ENCODE measurements at regions not wholly inside any gene's neighbourhood (a gene's known extent, or its start where the extent isn't known, plus 50 kb on each side); places are given as distances from the start of the nearest gene placed in this dataset.
"Not testable (repeated sequence)": the region's sequence is repeated elsewhere in the genome, so short reads cannot be mapped to it uniquely, and the experiment has no call there.

DNA sequence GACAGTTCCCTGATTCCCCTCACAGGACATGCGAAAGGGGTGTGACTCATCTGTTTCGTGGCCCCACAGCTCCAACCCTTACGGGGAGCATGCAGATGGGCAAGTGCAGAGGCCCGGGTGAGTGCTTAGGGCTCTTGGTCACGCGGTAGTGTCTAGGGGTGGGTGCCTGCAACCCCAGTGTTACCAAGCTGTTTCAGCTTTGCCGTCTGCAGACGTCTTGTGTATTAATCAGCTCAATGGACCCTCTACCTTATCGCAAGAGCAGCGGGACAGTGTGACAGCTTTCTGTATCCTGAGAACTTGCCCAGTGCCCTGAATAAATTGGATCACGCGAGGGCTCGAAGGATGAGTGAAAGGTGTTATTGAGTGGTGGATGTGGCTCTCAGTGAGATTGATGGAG, 816.4 kb upstream of the ANO3 start:
- DNase-seq, result no peak

DNA sequence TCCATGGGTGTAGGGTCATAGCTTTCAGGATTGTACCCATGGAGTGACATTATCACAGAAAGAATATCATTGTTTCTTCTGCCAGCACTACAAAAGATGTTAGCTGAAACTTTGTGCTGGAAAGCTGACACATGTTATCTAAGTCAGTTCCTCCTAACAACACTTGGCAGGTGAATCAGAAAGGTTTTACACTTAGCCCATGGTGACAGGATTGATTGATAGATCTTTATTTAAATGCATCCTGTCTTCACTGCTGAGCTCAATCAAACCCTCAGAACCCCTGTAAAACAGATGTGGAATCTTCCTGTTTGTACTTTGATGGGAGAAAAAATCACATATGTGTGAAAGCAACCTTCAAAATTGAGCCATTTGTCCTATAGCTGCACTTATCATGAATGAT, 811.5 kb upstream of the ANO3 start:
- DNase-seq, result no peak

DNA sequence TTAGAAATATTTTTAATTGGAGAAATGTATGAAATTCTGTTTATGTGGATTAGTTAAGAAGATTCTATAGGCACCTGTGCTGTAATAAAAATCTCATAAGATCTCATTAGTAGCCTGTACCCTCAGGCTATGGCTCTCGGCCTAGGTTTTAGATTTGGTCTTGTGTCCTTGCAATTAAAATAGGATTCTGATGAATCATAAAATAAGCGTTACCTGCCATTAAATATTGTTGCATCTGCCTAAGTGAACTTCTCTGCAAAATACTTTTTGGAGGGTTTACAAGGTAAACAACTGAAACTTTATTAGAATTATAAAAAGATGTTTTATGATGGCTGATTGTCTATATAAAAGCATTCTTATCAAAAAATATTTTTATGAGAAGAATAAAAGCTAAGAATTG, 804.1 kb upstream of the ANO3 start:
- DNase-seq, result no peak

GRCh38 chr11:25529572-25529971, 802.4 kb upstream of the ANO3 start:
- no peak for DNase-seq

DNA sequence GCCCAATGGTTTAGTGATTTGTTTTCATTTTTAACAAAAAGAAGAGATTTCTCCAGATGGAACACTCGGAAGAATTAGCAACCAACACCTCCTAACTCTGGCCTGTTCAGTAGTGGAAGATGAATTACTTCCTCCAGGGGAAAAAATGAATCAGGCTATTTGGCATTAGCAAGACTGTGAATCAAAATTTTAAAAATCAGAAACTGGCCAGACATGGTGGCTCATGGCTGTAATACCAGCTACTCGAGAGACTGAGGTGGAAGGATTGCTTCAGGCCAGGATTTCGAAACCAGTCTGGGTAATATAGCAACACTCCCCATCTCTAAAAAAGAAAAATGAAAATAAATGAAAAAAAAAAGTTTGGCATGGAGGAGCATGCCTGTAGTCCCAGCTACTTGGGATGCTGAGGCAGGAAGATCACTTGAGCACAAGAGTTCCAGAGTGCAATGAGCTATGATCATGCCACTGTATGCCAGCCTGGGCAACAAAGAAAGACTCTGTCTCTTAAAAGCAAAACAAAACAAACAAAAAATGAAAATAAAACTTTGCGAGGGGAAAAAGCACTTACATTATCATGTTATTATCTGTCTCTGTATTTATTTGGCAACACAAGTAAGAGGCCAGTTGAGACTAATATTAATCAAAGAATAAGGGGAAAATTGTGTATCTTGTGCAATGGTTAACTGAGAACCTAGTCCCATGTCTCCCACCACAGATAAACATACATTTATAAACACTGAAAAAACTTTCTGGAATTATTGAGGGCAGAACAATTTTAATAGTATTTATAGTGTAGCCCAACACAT, 796.3 kb upstream of the ANO3 start:
- peak; percentile 18 for DNase-seq

GRCh38 chr11:25536289-25536688, 795.6 kb upstream of the ANO3 start:
- peak; percentile 53 for DNase-seq

- no peak for DNase-seq
Measured at GRCh38 chr11:25537393-25537792, 794.5 kb upstream of the ANO3 start.

DNA sequence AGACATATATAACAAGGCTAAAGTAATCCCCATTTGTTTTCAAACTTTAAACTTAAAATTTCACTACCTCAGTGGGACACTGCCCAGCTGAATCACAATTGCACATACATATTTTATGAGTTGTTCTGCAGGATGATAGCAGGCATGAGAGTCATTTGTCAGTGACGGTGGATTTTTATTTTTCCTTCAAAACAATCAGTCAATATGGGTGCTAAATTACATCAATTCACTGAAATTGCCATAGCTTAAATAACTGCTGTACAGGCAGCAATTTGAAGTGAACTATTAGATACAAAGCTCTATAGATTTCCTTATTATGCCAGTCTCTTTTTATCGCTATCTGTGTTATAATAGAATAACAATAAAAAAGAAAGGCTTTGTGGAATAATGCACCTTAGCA, 784.6 kb upstream of the ANO3 start:
- DNase-seq, result no peak

- peak; percentile 79 for DNase-seq
Measured at GRCh38 chr11:25562417-25562816, 769.5 kb upstream of the ANO3 start.

DNA sequence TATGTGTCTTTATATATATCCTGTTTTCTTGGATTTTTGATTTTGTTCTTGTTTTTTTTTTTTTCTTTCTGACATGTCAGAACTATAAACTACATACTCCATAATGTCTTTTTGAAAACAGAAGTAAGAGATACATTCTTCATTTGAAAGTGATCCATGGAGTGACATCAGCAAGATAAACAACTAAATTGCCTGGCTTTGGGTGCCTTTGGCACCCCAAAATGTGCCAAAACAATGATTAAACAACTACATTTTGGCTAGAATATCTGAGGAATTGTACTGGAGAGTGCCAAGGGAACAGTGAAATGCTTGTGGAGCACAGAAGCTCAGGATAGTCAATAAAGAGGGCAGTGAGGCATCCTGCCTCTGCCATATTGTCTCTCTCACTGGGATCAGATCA, 766.1 kb upstream of the ANO3 start:
- no peak for DNase-seq

DNA sequence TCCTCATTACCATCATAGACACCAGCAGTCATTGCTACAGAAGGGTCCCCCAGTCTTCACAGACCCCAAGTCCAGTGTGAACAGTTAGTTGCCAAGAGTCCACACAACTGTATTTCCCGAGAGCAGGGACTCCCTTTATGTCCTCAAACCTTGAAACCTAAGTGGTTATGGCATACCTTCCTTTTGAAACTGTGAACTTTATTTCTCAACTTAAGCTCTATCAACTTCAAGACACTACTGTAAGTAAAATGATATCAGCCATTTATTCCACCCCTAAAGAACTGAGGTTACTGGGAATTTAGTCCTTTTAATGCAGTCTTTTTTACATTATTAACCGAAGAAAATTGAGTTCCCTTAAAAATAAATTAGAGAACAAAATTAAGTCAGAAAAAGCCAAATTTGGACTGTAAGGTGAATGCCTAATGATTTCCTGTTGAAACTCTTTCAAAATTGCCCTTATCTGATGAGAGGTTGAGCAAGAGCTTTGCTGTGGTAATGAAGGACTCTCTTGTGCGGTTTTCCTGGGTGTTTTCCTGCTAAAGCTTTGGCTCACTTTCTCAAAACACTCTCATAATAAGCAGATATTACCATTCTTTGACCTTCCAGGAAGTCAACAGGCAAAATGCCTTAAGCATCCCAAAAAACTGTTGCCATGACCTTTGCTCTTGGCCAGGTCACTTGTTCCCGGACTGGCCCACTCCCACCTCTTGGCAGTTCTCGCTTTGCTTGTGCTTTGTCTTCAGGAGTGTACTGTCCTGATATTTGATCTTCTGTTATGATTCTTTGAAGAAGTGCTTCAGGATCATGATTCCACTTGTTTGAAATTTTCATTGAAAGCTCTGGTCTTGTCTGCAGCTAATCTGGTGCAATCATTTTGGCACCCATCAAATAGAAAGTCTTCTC, 765.4 kb upstream of the ANO3 start:
- no peak for DNase-seq

- no peak for DNase-seq
Measured at GRCh38 chr11:25576320-25576719, 755.6 kb upstream of the ANO3 start.

GRCh38 chr11:25579554-25579953, 752.4 kb upstream of the ANO3 start:
- DNase-seq, result not testable (repeated sequence)

DNA sequence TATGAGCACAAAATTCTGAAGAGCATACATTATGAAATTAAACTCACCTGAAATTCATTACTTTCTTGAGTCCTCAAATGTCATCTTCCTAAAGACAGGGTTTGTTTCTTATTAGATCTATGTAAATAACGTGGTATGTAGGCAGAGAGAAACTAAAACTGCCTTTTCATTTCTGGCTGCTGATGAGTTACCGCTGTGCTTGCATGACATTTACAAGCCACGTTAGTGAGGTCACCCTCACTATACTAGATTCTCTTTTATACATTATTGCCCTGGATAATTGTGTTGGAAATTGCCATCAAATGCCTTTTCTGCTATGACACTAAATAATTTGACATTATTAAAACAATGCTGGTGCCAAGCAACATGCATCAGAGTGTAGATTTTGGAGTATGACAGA, 748.3 kb upstream of the ANO3 start:
- no peak for DNase-seq

DNA sequence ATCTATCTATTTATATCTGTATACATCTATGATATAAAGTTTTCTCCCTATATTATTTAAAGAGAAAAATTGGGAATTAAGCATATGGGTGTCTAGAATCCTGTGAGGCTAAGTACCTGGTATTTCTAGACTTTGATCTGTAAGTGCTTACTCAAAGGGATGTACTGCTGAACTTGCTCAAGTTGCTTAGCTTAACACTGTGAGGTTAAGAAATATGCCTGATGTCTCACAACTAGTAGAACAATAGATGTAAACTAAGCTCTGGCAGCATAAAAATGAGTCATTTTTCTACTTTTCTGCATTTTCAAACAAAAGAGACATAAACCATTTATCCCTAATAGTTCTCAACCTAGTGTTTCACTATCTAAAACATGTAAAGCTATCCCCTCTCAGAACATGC, 744.4 kb upstream of the ANO3 start:
- DNase-seq, result no peak

DNA sequence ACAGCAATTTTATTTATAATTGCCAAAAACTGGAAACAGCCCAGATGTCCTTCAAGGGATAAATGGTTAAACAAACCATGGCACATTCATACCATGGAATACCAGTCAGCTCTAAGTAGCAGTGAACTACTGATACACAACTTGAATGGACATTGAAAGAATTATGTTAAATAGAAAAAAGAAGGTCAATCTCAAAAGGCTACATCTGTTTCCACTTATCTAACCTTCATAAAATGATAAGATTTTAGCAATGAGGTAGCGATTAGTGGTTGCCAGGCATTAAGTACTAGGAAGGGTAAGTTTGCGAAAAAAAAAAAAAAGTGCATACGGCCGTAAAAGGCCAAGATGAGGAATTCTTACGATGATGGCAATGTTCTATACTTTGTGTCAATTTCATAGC, 738.7 kb upstream of the ANO3 start:
- DNase-seq, result no peak

- no peak for DNase-seq
Measured at GRCh38 chr11:25596701-25597100, 735.2 kb upstream of the ANO3 start.

DNA sequence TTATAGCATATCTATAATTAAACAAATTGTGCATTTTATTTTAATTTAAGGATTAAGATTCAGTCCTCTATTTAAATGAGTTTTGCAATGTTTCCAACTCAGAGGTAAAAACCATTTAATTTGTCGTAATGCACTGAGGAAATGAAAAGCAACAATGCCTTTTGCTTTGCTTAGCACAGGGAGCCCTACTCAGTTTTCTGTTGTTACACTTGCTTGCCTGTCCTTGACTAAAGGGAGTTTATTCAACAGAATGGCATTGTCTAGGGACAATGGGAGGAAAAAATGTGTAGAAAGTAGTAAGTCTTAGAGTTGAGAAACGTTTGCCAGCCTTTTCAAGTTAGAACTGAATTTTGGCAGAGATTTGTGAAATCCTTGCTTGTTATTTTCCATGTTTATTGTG, 734.2 kb upstream of the ANO3 start:
- DNase-seq, result no peak

GRCh38 chr11:25602149-25602548, 729.8 kb upstream of the ANO3 start:
- no peak for DNase-seq

- no peak for DNase-seq
Measured at GRCh38 chr11:25602959-25603358, 729.0 kb upstream of the ANO3 start.

DNA sequence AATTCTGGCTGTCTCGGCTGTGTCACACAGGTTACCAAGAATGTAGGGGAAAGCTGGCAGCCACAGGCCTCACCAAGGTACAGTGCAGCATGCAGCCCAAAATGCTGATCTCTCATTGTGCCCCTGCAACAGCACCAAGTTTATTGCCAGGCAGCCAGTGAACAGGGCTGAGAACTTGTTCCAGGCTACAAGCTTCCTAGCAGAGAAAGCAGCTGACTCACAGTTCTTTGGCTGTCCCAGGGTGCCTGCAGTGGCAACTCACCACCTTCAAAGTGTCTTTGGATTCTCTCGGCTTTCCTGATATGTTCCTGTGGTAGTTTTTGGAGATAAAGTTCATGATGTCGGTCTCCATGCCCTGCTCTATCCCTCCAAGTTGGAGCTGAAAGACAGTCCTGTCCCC, 719.1 kb upstream of the ANO3 start:
- DNase-seq, result no peak

DNA sequence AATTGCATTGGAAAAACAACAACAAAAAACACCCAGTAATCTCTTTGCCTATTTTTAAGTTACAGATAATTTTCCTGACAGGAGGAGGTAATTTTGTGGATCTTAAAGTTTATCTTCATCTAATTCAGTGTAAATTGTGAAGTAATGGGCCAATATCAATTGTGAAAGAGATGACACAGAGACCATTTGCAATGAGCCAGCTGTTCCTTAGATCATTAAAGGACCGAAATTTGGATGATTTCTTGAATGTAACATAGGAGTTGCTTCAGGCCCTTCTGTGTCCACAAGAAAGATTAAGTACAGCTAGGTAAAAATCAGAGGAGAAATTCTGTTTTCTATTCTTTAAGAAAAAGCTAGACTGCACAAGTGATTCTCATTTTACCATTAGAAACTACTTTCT, 718.5 kb upstream of the ANO3 start:
- no peak for DNase-seq

DNA sequence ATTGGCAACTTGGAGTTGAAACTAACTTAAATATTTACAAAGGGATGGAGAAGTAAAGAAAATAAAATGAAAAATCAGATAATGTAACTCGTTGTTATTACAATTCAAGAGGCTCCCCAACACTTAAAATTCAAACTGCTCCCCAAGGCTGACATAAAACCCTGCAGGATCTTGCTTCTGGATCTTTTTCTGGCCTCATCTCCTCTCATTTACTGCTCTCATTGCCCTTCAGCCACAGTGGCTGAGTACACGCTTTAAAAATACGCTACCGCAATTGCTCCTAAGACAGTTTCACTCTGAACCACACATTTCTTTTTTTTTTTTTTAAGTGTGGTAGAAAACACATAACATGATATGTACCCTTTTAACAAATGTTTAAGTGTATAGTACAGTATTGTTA, 718.1 kb upstream of the ANO3 start:
- no peak for DNase-seq
